Cardiac fibroblast (primary cell): ENCODE measurements at regions not wholly inside any gene's neighbourhood (a gene's known extent, or its start where the extent isn't known, plus 50 kb on each side); places are given as distances from the start of the nearest gene placed in this dataset.

Experiments
- DNase-seq, 2 donors: peaks; one replicate each; pipeline versions ENCODE4 v3.0.0 to v3.0.0-alpha.2; 2010; ENCODE audit warnings: low read depth in 2 of 2
- H3K4me3 ChIP-seq, 2 donors: replicated peaks in 1 of 2; 1 replicate in 1 of 2; 2 replicates in 1 of 2; pipeline ENCODE4 v1.5.1; 2011; ENCODE audit warnings: low read depth in 2 of 2, low read length in 2 of 2, mild to moderate bottlenecking in 2 of 2, moderate library complexity in 1 of 2
- CTCF ChIP-seq: IDR thresholded peaks from one replicate; pipeline ENCODE4 v1.5.1; 2011; ENCODE audit warnings: low read depth, mild to moderate bottlenecking, low read length, inconsistent platforms

GRCh38 chr1:194214735-194215134 is 1028.3 kb upstream of the B3GALT2 start:
- no peak overlapping the region for H3K4me3 ChIP-seq
- no peak for TF ChIP-seq CTCF
- DNase-seq = no peak

- H3K4me3 ChIP-seq = no peak overlapping the region
- TF ChIP-seq CTCF = no peak
Observed at GRCh38 chr1:194209920-194210319, 1023.5 kb upstream of the B3GALT2 start.

GRCh38 chr1:194208674-194209073 is 1022.3 kb upstream of the B3GALT2 start:
- no peak for DNase-seq
- no peak for TF ChIP-seq CTCF
- no peak overlapping the region for H3K4me3 ChIP-seq

More at GRCh38 chr1:194209920-194210319, 1023.5 kb upstream of the B3GALT2 start:
- DNase-seq = no peak

GRCh38 chr1:194196562-194196961 is 1010.1 kb upstream of the B3GALT2 start:
- TF ChIP-seq CTCF = no peak
- no peak overlapping the region for H3K4me3 ChIP-seq
- DNase-seq = no peak

GRCh38 chr1:194194724-194195123 is 1008.3 kb upstream of the B3GALT2 start:
- no peak overlapping the region for H3K4me3 ChIP-seq
- no peak for TF ChIP-seq CTCF
- DNase-seq = no peak

GRCh38 chr1:194184974-194185373 is 998.6 kb upstream of the B3GALT2 start:
- no peak overlapping the region for H3K4me3 ChIP-seq
- no peak for DNase-seq
- no peak for TF ChIP-seq CTCF

- TF ChIP-seq CTCF = no peak
- H3K4me3 ChIP-seq = no peak overlapping the region
- no peak for DNase-seq
Observed at GRCh38 chr1:194184425-194184824, 998.0 kb upstream of the B3GALT2 start.
